ENCODE measurements at regions not wholly inside any gene's neighbourhood (a gene's known extent, or its start where the extent isn't known, plus 50 kb on each side); places are given as distances from the start of the nearest gene placed in this dataset.

DNA sequence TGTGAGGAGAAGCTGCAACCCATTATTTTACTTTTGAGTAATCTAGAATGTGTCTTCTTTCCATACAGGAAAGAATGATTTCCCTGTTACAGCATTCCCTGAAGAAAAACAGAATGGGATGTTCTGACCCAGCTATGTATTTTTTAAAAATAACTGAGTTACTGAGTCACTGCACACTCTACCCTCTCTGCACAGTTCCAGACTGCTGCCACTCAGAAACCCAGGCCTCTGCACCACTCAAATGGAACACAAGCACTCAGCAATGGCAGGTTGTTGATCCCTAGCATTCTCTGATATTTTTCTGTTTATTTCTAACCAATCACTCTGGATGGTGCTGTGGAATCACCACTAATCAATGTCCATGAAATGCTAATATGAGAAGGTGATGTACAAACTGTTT is 1300.0 kb upstream of the FAM98A start:
- Histone ChIP-seq H3K27ac (ENCODE audit: low read length) (no peak overlapping the region), H3K4me1 (ENCODE audit: insufficient read depth, low read length) (no peaks in the 10 kb centered on the region), H3K9me3 (ENCODE audit: insufficient read depth, low read depth, low read length) (no peaks in the 10 kb centered on the region), H3K36me3 (ENCODE audit: insufficient read depth, low read depth, low read length) (no peaks in the 10 kb centered on the region), H3K27me3 (ENCODE audit: insufficient read depth, low read length) (no peaks in the 10 kb centered on the region), H3K4me3 (ENCODE audit: low read length) (no peak overlapping the region), H3K9ac (ENCODE audit: low read depth, low read length) (no peak overlapping the region)

DNA sequence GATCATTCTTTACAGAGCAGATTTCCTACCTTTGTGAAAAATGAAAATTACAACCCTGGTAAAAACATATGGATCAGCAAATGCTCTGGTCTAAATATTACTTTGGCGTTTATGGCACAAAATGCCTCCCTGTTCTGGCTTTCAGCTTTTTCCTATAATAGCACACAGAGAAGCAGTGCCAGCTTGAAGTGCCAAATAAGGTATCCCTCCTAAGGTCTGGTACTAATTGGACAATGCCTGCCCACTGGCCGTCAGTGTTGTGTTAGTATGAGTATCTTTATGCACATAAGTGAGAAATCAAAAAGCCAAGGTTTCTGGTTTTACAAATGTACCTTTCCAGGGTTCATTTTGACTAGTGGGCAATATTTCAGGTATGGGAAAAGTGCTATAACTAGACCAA is 1293.7 kb upstream of the FAM98A start:
- Histone ChIP-seq H3K9ac (ENCODE audit: low read depth, low read length) (no peak overlapping the region), H3K9me3 (ENCODE audit: insufficient read depth, low read depth, low read length) (no peaks in the 10 kb centered on the region), H3K36me3 (ENCODE audit: insufficient read depth, low read depth, low read length) (no peaks in the 10 kb centered on the region), H3K4me1 (ENCODE audit: insufficient read depth, low read length) (no peaks in the 10 kb centered on the region), H3K4me3 (ENCODE audit: low read length) (no peak overlapping the region), H3K27me3 (ENCODE audit: insufficient read depth, low read length) (no peaks in the 10 kb centered on the region), H3K27ac (ENCODE audit: low read length) (no peak overlapping the region)

GRCh38 chr2:34892256-34892655 is 1293.2 kb upstream of the FAM98A start:
- Histone ChIP-seq H3K4me1 (ENCODE audit: insufficient read depth, low read length) (no peaks in the 10 kb centered on the region), H3K4me3 (ENCODE audit: low read length) (no peak overlapping the region), H3K9ac (ENCODE audit: low read depth, low read length) (no peak overlapping the region), H3K36me3 (ENCODE audit: insufficient read depth, low read depth, low read length) (no peaks in the 10 kb centered on the region), H3K27ac (ENCODE audit: low read length) (no peak overlapping the region), H3K27me3 (ENCODE audit: insufficient read depth, low read length) (no peaks in the 10 kb centered on the region), H3K9me3 (ENCODE audit: insufficient read depth, low read depth, low read length) (no peaks in the 10 kb centered on the region)

GRCh38 chr2:34875091-34875745 is 1276.1 kb upstream of the FAM98A start:
- Histone ChIP-seq H3K36me3 (ENCODE audit: insufficient read depth, low read depth, low read length) (no peaks in the 10 kb centered on the region), H3K4me1 (ENCODE audit: insufficient read depth, low read length) (peaks cover 15% of the 10 kb centered on the region; the same call in 1 of the 2 replicates), H3K4me3 (ENCODE audit: low read length) (no peak overlapping the region)

GRCh38 chr2:34853646-34854045 is 1254.5 kb upstream of the FAM98A start:
- Histone ChIP-seq H3K4me1 (ENCODE audit: insufficient read depth, low read length) (no peaks in the 10 kb centered on the region), H3K27ac (ENCODE audit: low read length) (no peak overlapping the region), H3K36me3 (ENCODE audit: insufficient read depth, low read depth, low read length) (no peaks in the 10 kb centered on the region), H3K4me3 (ENCODE audit: low read length) (no peak overlapping the region), H3K9ac (ENCODE audit: low read depth, low read length) (no peak overlapping the region), H3K27me3 (ENCODE audit: insufficient read depth, low read length) (no peaks in the 10 kb centered on the region), H3K9me3 (ENCODE audit: insufficient read depth, low read depth, low read length) (no peaks in the 10 kb centered on the region)

More at GRCh38 chr2:34875091-34875745, 1276.1 kb upstream of the FAM98A start:
- H3K9ac ChIP-seq (ENCODE audit: low read depth, low read length), result no peak overlapping the region
- H3K9me3 ChIP-seq (ENCODE audit: insufficient read depth, low read depth, low read length), result no peaks in the 10 kb centered on the region
- H3K27me3 ChIP-seq (ENCODE audit: insufficient read depth, low read length), result no peaks in the 10 kb centered on the region
- no peak overlapping the region for H3K27ac ChIP-seq (ENCODE audit: low read length)

- Histone ChIP-seq H3K4me1 (ENCODE audit: insufficient read depth, low read length) (no peaks in the 10 kb centered on the region), H3K4me3 (ENCODE audit: low read length) (no peak overlapping the region), H3K9ac (ENCODE audit: low read depth, low read length) (no peak overlapping the region), H3K9me3 (ENCODE audit: insufficient read depth, low read depth, low read length) (no peaks in the 10 kb centered on the region), H3K27ac (ENCODE audit: low read length) (no peak overlapping the region), H3K27me3 (ENCODE audit: insufficient read depth, low read length) (no peaks in the 10 kb centered on the region), H3K36me3 (ENCODE audit: insufficient read depth, low read depth, low read length) (no peaks in the 10 kb centered on the region)
Measured at GRCh38 chr2:34851804-34852203, 1252.7 kb upstream of the FAM98A start.

GRCh38 chr2:34849827-34850226 is 1250.7 kb upstream of the FAM98A start:
- no peak overlapping the region for H3K4me3 ChIP-seq (ENCODE audit: low read length)
- no peaks in the 10 kb centered on the region for H3K27me3 ChIP-seq (ENCODE audit: insufficient read depth, low read length)
- H3K9ac ChIP-seq (ENCODE audit: low read depth, low read length), result no peak overlapping the region
- no peaks in the 10 kb centered on the region for H3K9me3 ChIP-seq (ENCODE audit: insufficient read depth, low read depth, low read length)
- H3K36me3 ChIP-seq (ENCODE audit: insufficient read depth, low read depth, low read length), result no peaks in the 10 kb centered on the region
- H3K4me1 ChIP-seq (ENCODE audit: insufficient read depth, low read length), result no peaks in the 10 kb centered on the region
- H3K27ac ChIP-seq (ENCODE audit: low read length), result no peak overlapping the region

DNA sequence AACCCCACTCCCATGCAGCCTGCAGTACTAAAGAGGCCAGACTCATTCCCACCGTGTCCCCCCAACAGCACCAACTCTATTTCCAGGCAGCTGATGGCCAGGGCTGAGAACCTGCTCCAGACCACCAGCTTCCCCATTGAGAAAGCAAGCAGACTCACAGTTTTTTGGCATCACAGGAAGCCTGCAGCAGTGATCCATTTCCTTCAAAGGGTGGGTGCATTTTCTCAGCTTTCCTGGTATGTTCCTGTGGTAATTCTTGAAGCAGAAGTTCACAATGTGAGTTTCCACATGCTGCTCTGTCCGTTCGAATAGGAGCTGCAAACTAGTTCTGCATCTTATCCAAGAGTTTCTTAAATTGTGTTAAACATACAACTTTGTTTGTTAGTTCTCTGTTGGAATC is 1249.6 kb upstream of the FAM98A start:
- no peaks in the 10 kb centered on the region for H3K36me3 ChIP-seq (ENCODE audit: insufficient read depth, low read depth, low read length)
- H3K9ac ChIP-seq (ENCODE audit: low read depth, low read length), result no peak overlapping the region
- no peaks in the 10 kb centered on the region for H3K27me3 ChIP-seq (ENCODE audit: insufficient read depth, low read length)
- no peak overlapping the region for H3K4me3 ChIP-seq (ENCODE audit: low read length)
- H3K27ac ChIP-seq (ENCODE audit: low read length), result no peak overlapping the region
- no peaks in the 10 kb centered on the region for H3K4me1 ChIP-seq (ENCODE audit: insufficient read depth, low read length)
- H3K9me3 ChIP-seq (ENCODE audit: insufficient read depth, low read depth, low read length), result no peaks in the 10 kb centered on the region

DNA sequence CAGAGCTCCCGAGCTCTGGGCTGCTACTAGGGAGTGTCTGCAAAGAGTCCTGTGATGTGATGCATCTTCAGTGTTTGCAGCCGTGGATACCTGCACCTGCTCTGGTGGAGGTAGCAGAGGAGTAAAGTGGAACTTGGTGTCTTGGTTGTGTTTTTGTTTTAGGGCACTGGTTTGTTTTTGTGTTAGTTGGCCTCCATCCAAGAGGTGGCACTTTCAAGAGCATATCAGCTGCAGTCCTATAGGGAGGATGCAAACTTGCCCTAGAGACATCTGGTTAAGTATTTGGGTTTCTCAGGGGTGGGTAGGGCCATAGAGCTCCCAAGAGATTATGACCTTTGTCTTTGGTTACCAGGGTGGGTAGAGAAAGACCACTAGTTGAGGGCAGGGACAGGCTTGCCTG is 1249.0 kb upstream of the FAM98A start:
- Histone ChIP-seq H3K9ac (ENCODE audit: low read depth, low read length) (no peak overlapping the region), H3K36me3 (ENCODE audit: insufficient read depth, low read depth, low read length) (no peaks in the 10 kb centered on the region), H3K27me3 (ENCODE audit: insufficient read depth, low read length) (no peaks in the 10 kb centered on the region), H3K9me3 (ENCODE audit: insufficient read depth, low read depth, low read length) (no peaks in the 10 kb centered on the region), H3K4me1 (ENCODE audit: insufficient read depth, low read length) (no peaks in the 10 kb centered on the region), H3K27ac (ENCODE audit: low read length) (no peak overlapping the region), H3K4me3 (ENCODE audit: low read length) (no peak overlapping the region)

GRCh38 chr2:34844629-34845028 is 1245.5 kb upstream of the FAM98A start:
- Histone ChIP-seq H3K36me3 (ENCODE audit: insufficient read depth, low read depth, low read length) (no peaks in the 10 kb centered on the region), H3K4me1 (ENCODE audit: insufficient read depth, low read length) (no peaks in the 10 kb centered on the region), H3K9me3 (ENCODE audit: insufficient read depth, low read depth, low read length) (no peaks in the 10 kb centered on the region), H3K4me3 (ENCODE audit: low read length) (no peak overlapping the region), H3K27ac (ENCODE audit: low read length) (no peak overlapping the region), H3K27me3 (ENCODE audit: insufficient read depth, low read length) (no peaks in the 10 kb centered on the region), H3K9ac (ENCODE audit: low read depth, low read length) (no peak overlapping the region)

- no peaks in the 10 kb centered on the region for H3K27me3 ChIP-seq (ENCODE audit: insufficient read depth, low read length)
- H3K9ac ChIP-seq (ENCODE audit: low read depth, low read length), result no peak overlapping the region
- H3K4me3 ChIP-seq (ENCODE audit: low read length), result no peak overlapping the region
- H3K9me3 ChIP-seq (ENCODE audit: insufficient read depth, low read depth, low read length), result no peaks in the 10 kb centered on the region
- H3K36me3 ChIP-seq (ENCODE audit: insufficient read depth, low read depth, low read length), result no peaks in the 10 kb centered on the region
- H3K4me1 ChIP-seq (ENCODE audit: insufficient read depth, low read length), result no peaks in the 10 kb centered on the region
- no peak overlapping the region for H3K27ac ChIP-seq (ENCODE audit: low read length)
Measured at GRCh38 chr2:34838408-34838807, 1239.3 kb upstream of the FAM98A start.

- Histone ChIP-seq H3K4me1 (ENCODE audit: insufficient read depth, low read length) (no peaks in the 10 kb centered on the region), H3K9me3 (ENCODE audit: insufficient read depth, low read depth, low read length) (no peaks in the 10 kb centered on the region), H3K4me3 (ENCODE audit: low read length) (no peak overlapping the region), H3K27me3 (ENCODE audit: insufficient read depth, low read length) (no peaks in the 10 kb centered on the region), H3K27ac (ENCODE audit: low read length) (no peak overlapping the region), H3K36me3 (ENCODE audit: insufficient read depth, low read depth, low read length) (no peaks in the 10 kb centered on the region), H3K9ac (ENCODE audit: low read depth, low read length) (no peak overlapping the region)
Measured at GRCh38 chr2:34836361-34836760, 1237.3 kb upstream of the FAM98A start.

All from iPS-20b (cell line).